ENCODE measurements at regions not wholly inside any gene's neighbourhood (a gene's known extent, or its start where the extent isn't known, plus 50 kb on each side); places are given as distances from the start of the nearest gene placed in this dataset.

GRCh38 chr20:60962367-60963045 lies 289.6 kb upstream of the CDH4 start:
- Histone ChIP-seq H4K20me1 (ENCODE audit: insufficient read depth, low read length) (no peaks in the 10 kb centered on the region), H2AK9ac (replicated peaks; ENCODE audit: low read depth, low read length, poor library complexity) (no peak overlapping the region), H2BK15ac (ENCODE audit: low read depth, low read length) (no peak overlapping the region), H2BK120ac (ENCODE audit: low read depth, low read length) (no peak overlapping the region), H3K18ac (ENCODE audit: low read depth, low read length) (no peak overlapping the region), H2BK20ac (ENCODE audit: low read depth, low read length) (no peak overlapping the region), H4K8ac (ENCODE audit: low read depth in 2 of 2, low read length in 2 of 2) (no peak overlapping the region), H2BK5ac (ENCODE audit: low read depth, low read length, poor library complexity, severe bottlenecking) (no peak overlapping the region), H4K91ac (ENCODE audit: insufficient read depth, low read depth, low read length) (no peak overlapping the region), H3K36me3 (ENCODE audit: control insufficient read depth, insufficient read depth, low read length) (no peaks in the 10 kb centered on the region), H2AFZ (replicated peaks; ENCODE audit: low read length, poor library complexity) (no peak overlapping the region), H3K4me1 (ENCODE audit: control insufficient read depth, insufficient read depth, low read length) (no peaks in the 10 kb centered on the region), H3K4me3 (ENCODE audit: insufficient read depth, low read depth, low read length) (no peak overlapping the region), H3K9ac (ENCODE audit: low read depth, low read length) (no peak overlapping the region), H3K56ac (ENCODE audit: extremely low read depth, insufficient read depth, low read length) (no peak overlapping the region), H3K4ac (ENCODE audit: low read depth, low read length) (no peak overlapping the region), H3K4me2 (ENCODE audit: low read depth, low read length) (no peak overlapping the region), H3K27me3 (ENCODE audit: control insufficient read depth, insufficient read depth, low read length) (no peaks in the 10 kb centered on the region), H3K23ac (ENCODE audit: low read depth, low read length) (no peak overlapping the region), H3K9me3 (ENCODE audit: control insufficient read depth, insufficient read depth, low read length) (peaks cover 27% of the 10 kb centered on the region), H3K9me1 (ENCODE audit: insufficient read depth, low read length) (no peaks in the 10 kb centered on the region), H3K14ac (replicated peaks; ENCODE audit: low read depth, low read length) (no peak overlapping the region), H4K5ac (ENCODE audit: low read depth, low read length) (no peak overlapping the region), H2AK5ac (ENCODE audit: low read depth, low read length) (no peak overlapping the region), H3K27ac (ENCODE audit: insufficient read depth, low read length) (no peak overlapping the region), H3K79me1 (ENCODE audit: low read depth in 1 of 2, low read length in 2 of 2) (no peaks in the 10 kb centered on the region)
- CTCF ChIA-PET = no interaction called here
- in situ Hi-C loops (cut with MboI; ENCODE audit: low sequenced_read_pairs) = no loop called here
- dilution Hi-C loops (cut with HindIII; ENCODE audit: low sequenced_read_pairs, unreplicated experiment) = no loop called here
- intact Hi-C loops (cut with micrococcal nuclease) = no loop called here
- TF ChIP-seq MXI1 (IDR thresholded peaks at IDR 0.05; ENCODE audit: borderline replicate concordance, low read depth, low read length) (no peak), POLR2A (IDR thresholded peaks at IDR 0.05; ENCODE audit: low read depth, low read length) (no peak), MAFK (IDR thresholded peaks at IDR 0.05; ENCODE audit: low read depth, low read length) (no peak), RAD21 (IDR thresholded peaks at IDR 0.05; ENCODE audit: low read length) (no peak), FOS (IDR thresholded peaks at IDR 0.05; ENCODE audit: low read depth, low read length) (no peak), CEBPB (IDR thresholded peaks at IDR 0.05; ENCODE audit: low read depth, low read length) (no peak), BHLHE40 (IDR thresholded peaks at IDR 0.05; ENCODE audit: low read depth, low read length) (no peak), NFE2L2 (IDR thresholded peaks at IDR 0.05; ENCODE audit: low read depth, low read length) (no peak), MAZ (IDR thresholded peaks at IDR 0.05; ENCODE audit: borderline replicate concordance, low read depth, low read length) (no peak), RCOR1 (IDR thresholded peaks at IDR 0.05; ENCODE audit: insufficient replicate concordance, low read length) (no peak), RFX5 (IDR thresholded peaks at IDR 0.05; ENCODE audit: low read depth, low read length) (no peak)
- TF ChIP-seq, protein P1, sequence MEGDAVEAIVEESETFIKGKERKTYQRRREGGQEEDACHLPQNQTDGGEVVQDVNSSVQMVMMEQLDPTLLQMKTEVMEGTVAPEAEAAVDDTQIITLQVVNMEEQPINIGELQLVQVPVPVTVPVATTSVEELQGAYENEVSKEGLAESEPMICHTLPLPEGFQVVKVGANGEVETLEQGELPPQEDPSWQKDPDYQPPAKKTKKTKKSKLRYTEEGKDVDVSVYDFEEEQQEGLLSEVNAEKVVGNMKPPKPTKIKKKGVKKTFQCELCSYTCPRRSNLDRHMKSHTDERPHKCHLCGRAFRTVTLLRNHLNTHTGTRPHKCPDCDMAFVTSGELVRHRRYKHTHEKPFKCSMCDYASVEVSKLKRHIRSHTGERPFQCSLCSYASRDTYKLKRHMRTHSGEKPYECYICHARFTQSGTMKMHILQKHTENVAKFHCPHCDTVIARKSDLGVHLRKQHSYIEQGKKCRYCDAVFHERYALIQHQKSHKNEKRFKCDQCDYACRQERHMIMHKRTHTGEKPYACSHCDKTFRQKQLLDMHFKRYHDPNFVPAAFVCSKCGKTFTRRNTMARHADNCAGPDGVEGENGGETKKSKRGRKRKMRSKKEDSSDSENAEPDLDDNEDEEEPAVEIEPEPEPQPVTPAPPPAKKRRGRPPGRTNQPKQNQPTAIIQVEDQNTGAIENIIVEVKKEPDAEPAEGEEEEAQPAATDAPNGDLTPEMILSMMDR (conservative IDR thresholded peaks at IDR 0.05; ENCODE audit: low read depth, low read length) = no peak
- no CpG with 5 or more reads among the region's 6 CpGs for WGBS, 2 experiments (ENCODE audit: extremely low coverage in 2 of 2, insufficient read length in 1 of 2)
- POLR2A ChIA-PET (ENCODE audit: unreplicated experiment) = no interaction called here
- ATAC-seq (ENCODE audit: low read depth) (no peak), DNase-seq (no peak)
- no TSS peak for BruUV-seq (replicated peaks)
